ENCODE measurements at regions not wholly inside any gene's neighbourhood (a gene's known extent, or its start where the extent isn't known, plus 50 kb on each side); places are given as distances from the start of the nearest gene placed in this dataset.

- ChIA-PET POLR2A (no interaction called here), CTCF (no interaction called here)
- TF ChIP-seq CTCF (IDR thresholded peaks at IDR 0.05; ENCODE audit: control extremely low read depth, extremely low read depth, low read depth, missing control alignments): no peak
- no peak for DNase-seq (ENCODE audit: extremely low spot score)
Measured at GRCh38 chr9:71485326-71485725, 283.0 kb downstream of the CEMIP2 start.

- TF ChIP-seq CTCF (IDR thresholded peaks at IDR 0.05; ENCODE audit: control extremely low read depth, extremely low read depth, low read depth, missing control alignments): no peak
- ChIA-PET POLR2A (no interaction called here), CTCF (no interaction called here)
- no peak for DNase-seq (ENCODE audit: extremely low spot score)
Measured at GRCh38 chr9:71483436-71483835, 284.9 kb downstream of the CEMIP2 start.

GRCh38 chr9:71479621-71480020, 288.7 kb downstream of the CEMIP2 start:
- no peak for TF ChIP-seq CTCF (IDR thresholded peaks at IDR 0.05; ENCODE audit: control extremely low read depth, extremely low read depth, low read depth, missing control alignments)
- DNase-seq (ENCODE audit: extremely low spot score): no peak
- ChIA-PET CTCF (interaction anchor here (1.4 to 1.8 kb wide), 2 partner anchors 9 to 11 kb away, joined by 3 to 5 read pairs; no protein-coding TSS in a partner anchor), POLR2A (no interaction called here)

- CTCF ChIA-PET: interaction anchor here (1.7 kb wide), 1 partner anchor 19 kb away, joined by 4 read pairs; no protein-coding TSS in a partner anchor
- POLR2A ChIA-PET: no interaction called here
- no peak for DNase-seq (ENCODE audit: extremely low spot score)
- TF ChIP-seq CTCF (IDR thresholded peaks at IDR 0.05; ENCODE audit: control extremely low read depth, extremely low read depth, low read depth, missing control alignments): no peak
Measured at GRCh38 chr9:71472400-71472799, 295.9 kb downstream of the CEMIP2 start.

- no peak for DNase-seq (ENCODE audit: extremely low spot score)
- POLR2A ChIA-PET: no interaction called here
- no peak for TF ChIP-seq CTCF (IDR thresholded peaks at IDR 0.05; ENCODE audit: control extremely low read depth, extremely low read depth, low read depth, missing control alignments)
- CTCF ChIA-PET: interaction anchor here (1.1 to 1.6 kb wide), 2 partner anchors 8 to 180 kb away, joined by 4 read pairs; no protein-coding TSS in a partner anchor
Measured at GRCh38 chr9:71465392-71465791, 302.9 kb downstream of the CEMIP2 start.

- no peak for TF ChIP-seq CTCF (IDR thresholded peaks at IDR 0.05; ENCODE audit: control extremely low read depth, extremely low read depth, low read depth, missing control alignments)
- POLR2A ChIA-PET: no interaction called here
- CTCF ChIA-PET: interaction anchor here (1.4 kb wide), 1 partner anchor 16 kb away, joined by 3 read pairs; no protein-coding TSS in a partner anchor
- no peak for DNase-seq (ENCODE audit: extremely low spot score)
Measured at GRCh38 chr9:71459082-71459481, 309.2 kb downstream of the CEMIP2 start.

Data from GM10248 (cell line).